SK-N-SH (cell line): ENCODE measurements at regions not wholly inside any gene's neighbourhood (a gene's known extent, or its start where the extent isn't known, plus 50 kb on each side); places are given as distances from the start of the nearest gene placed in this dataset.

Experiments
- CTCF ChIA-PET: fragments of 300-600, 350-600 bp; formaldehyde crosslinking; extraction: SDS; loops from one replicate; lab custom pipeline; 2021; lab: Yijun Ruan, JAX
- POLR2A ChIA-PET: fragments of 350-600 bp; sonication (Branson Sonifier 250); formaldehyde crosslinking; extraction: SDS; loops from one replicate; lab custom pipeline; 2020; ENCODE audit warnings: antibody characterized with exemption, inconsistent platforms; lab: Yijun Ruan, JAX
- DNase-seq: peaks from one replicate; pipeline ENCODE4 v3.0.0; 2012
- H2AFZ ChIP-seq: fragments of 200-600 bp; sonication (generic); 2 replicates; pipeline ENCODE4 v1.8.1; 2016; ENCODE audit warnings: antibody characterized with exemption, mild to moderate bottlenecking, low read depth
- H3F3A ChIP-seq: fragments of 200-600 bp; sonication (generic); replicated peaks from 2 replicates; pipeline ENCODE3; 2016; ENCODE audit warnings: antibody characterized with exemption, mild to moderate bottlenecking; ENCODE audit not compliant: insufficient read depth
- H3K27ac ChIP-seq, 2 experiments: fragments of 200-500 bp in 1 of 2; fragments of 200-600 bp in 1 of 2; sonication (Bioruptor generic) in 1 of 2; sonication (generic), shearing (Covaris generic) in 1 of 2; 2 replicates each; pipeline versions ENCODE4 v1.5.1 to v1.6.1; 2014 to 2016; ENCODE audit warnings: low read depth in 2 of 2, inconsistent platforms in 1 of 2, low read length in 1 of 2, mild to moderate bottlenecking in 1 of 2, mixed read lengths in 1 of 2
- H3K27me3 ChIP-seq: fragments of 200-600 bp; sonication (generic), shearing (Covaris generic); 2 replicates; pipeline ENCODE4 v1.6.1; 2016; ENCODE audit warnings: mixed run types; ENCODE audit not compliant: insufficient read depth
- H3K36me3 ChIP-seq, 2 experiments: fragments of 200-500 bp in 1 of 2; fragments of 200-600 bp in 1 of 2; sonication (Bioruptor generic) in 1 of 2; sonication (generic) in 1 of 2; replicated peaks in 1 of 2; 2 replicates each; pipeline versions ENCODE3 to v1.5.1; 2014 to 2016; ENCODE audit warnings: low read length in 1 of 2, mild to moderate bottlenecking in 1 of 2; ENCODE audit not compliant: insufficient read depth in 2 of 2, control insufficient read depth in 1 of 2
- H3K4me1 ChIP-seq, 2 experiments: fragments of 200-500 bp in 1 of 2; fragments of 200-600 bp in 1 of 2; sonication (Bioruptor generic) in 1 of 2; sonication (generic), shearing (Covaris generic) in 1 of 2; 2 replicates each; pipeline versions ENCODE4 v1.5.1 to v1.6.1; 2014 to 2016; ENCODE audit warnings: low read depth in 1 of 2, low read length in 1 of 2, mixed run types in 1 of 2; ENCODE audit not compliant: insufficient read depth in 2 of 2, control insufficient read depth in 1 of 2
- H3K4me2 ChIP-seq: fragments of 200-600 bp; sonication (generic), shearing (Covaris generic); 2 replicates; pipeline ENCODE4 v1.6.1; 2017; ENCODE audit warnings: mixed run types
- H3K4me3 ChIP-seq, 2 experiments: fragments of 200-500 bp in 1 of 2; fragments of 200-600 bp in 1 of 2; sonication (Bioruptor generic) in 1 of 2; sonication (generic), shearing (Covaris generic) in 1 of 2; 2 replicates each; pipeline versions ENCODE4 v1.5.1 to v1.8.1; 2014 to 2016; ENCODE audit warnings: low read depth in 2 of 2, inconsistent platforms in 1 of 2, low read length in 1 of 2, mild to moderate bottlenecking in 1 of 2, mixed read lengths in 1 of 2, moderate library complexity in 1 of 2
- H3K79me2 ChIP-seq: fragments of 200-600 bp; sonication (generic); 2 replicates; pipeline ENCODE4 v1.8.1; 2017; ENCODE audit warnings: mild to moderate bottlenecking; ENCODE audit not compliant: insufficient read depth
- H3K9ac ChIP-seq: fragments of 200-600 bp; sonication (generic); 2 replicates; pipeline ENCODE4 v1.6.1; 2017; ENCODE audit warnings: mixed run types
- H3K9me2 ChIP-seq: fragments of 200-600 bp; sonication (generic); 2 replicates; pipeline ENCODE4 v1.6.1; 2017; ENCODE audit warnings: mixed run types
- H3K9me3 ChIP-seq: fragments of 200-600 bp; sonication (generic); 2 replicates; pipeline ENCODE4 v1.6.1; 2017; ENCODE audit warnings: mixed run types, mild to moderate bottlenecking, moderate library complexity
- H4K20me1 ChIP-seq: fragments of 200-600 bp; sonication (generic); 2 replicates; pipeline ENCODE4 v1.6.1; 2017; ENCODE audit warnings: mild to moderate bottlenecking, mixed run types; ENCODE audit not compliant: insufficient read depth
- CTCF ChIP-seq: fragments of 200-600 bp; sonication (generic); IDR thresholded peaks from 2 replicates; pipeline ENCODE4 v1.6.1; 2017; ENCODE audit warnings: antibody characterized with exemption, mild to moderate bottlenecking, moderate library complexity
- ELF1 ChIP-seq: IDR thresholded peaks from 2 replicates; pipeline ENCODE4 v1.4.0; 2012
- EZH2phosphoT487 ChIP-seq: fragments of 200-600 bp; sonication (generic); IDR thresholded peaks from 2 replicates; pipeline ENCODE4 v1.6.1; 2017; ENCODE audit warnings: low read depth, mixed run types, mild to moderate bottlenecking, antibody characterized with exemption, moderate library complexity, borderline replicate concordance
- FOSL2 ChIP-seq: IDR thresholded peaks from 2 replicates; pipeline ENCODE4 v1.4.0; 2012; ENCODE audit warnings: low read depth, mild to moderate bottlenecking, moderate library complexity, borderline replicate concordance
- FOXJ3 ChIP-seq: sonication (generic); formaldehyde crosslinking; IDR thresholded peaks from 2 replicates; pipeline ENCODE4 v1.5.1; 2020; ENCODE audit warnings: mild to moderate bottlenecking, missing genetic modification reagents
- GATA2 ChIP-seq: sonication (generic); formaldehyde crosslinking; IDR thresholded peaks from 2 replicates; pipeline ENCODE4 v1.5.0; 2020; ENCODE audit warnings: mild to moderate bottlenecking, missing genetic modification reagents
- JUND ChIP-seq: IDR thresholded peaks from 2 replicates; pipeline ENCODE4 v1.4.0; 2012
- MEF2A ChIP-seq: IDR thresholded peaks from 2 replicates; pipeline ENCODE4 v1.4.0; 2012; ENCODE audit warnings: low read depth, borderline replicate concordance
- MXI1 ChIP-seq: IDR thresholded peaks from 2 replicates; pipeline ENCODE4 v1.6.1; 2012; ENCODE audit warnings: mild to moderate bottlenecking, low read depth, low read length, improper control_type of control experiment
- NFIC ChIP-seq: IDR thresholded peaks from 2 replicates; pipeline ENCODE4 v1.4.0; 2012; ENCODE audit warnings: borderline replicate concordance
- PBX3 ChIP-seq: IDR thresholded peaks from 2 replicates; pipeline ENCODE4; 2012
- POLR2AphosphoS5 ChIP-seq: IDR thresholded peaks from 2 replicates; pipeline ENCODE4 v1.6.1; 2012; ENCODE audit warnings: low read depth, low read length
- RAD21 ChIP-seq: IDR thresholded peaks from 2 replicates; pipeline ENCODE4 v1.6.1; 2012; ENCODE audit warnings: mild to moderate bottlenecking, low read length
- REST ChIP-seq: IDR thresholded peaks from 2 replicates; pipeline ENCODE4 v1.6.1; 2012; ENCODE audit warnings: mild to moderate bottlenecking, low read depth, low read length, moderate library complexity
- RFX5 ChIP-seq: IDR thresholded peaks from 2 replicates; pipeline ENCODE4 v1.6.1; 2012; ENCODE audit warnings: mild to moderate bottlenecking, improper control_type of control experiment, low read length
- SIN3A ChIP-seq: IDR thresholded peaks from 2 replicates; pipeline ENCODE4 v1.6.1; 2012; ENCODE audit warnings: low read depth, mild to moderate bottlenecking, low read length, moderate library complexity, borderline replicate concordance
- SMC3 ChIP-seq: IDR thresholded peaks from 2 replicates; pipeline ENCODE4 v1.6.1; 2012; ENCODE audit warnings: low read depth, low read length, improper control_type of control experiment
- TAF1 ChIP-seq: IDR thresholded peaks from 2 replicates; pipeline ENCODE4 v1.6.1; 2012; ENCODE audit warnings: low read depth, mild to moderate bottlenecking, low read length, moderate library complexity, borderline replicate concordance
- TCF12 ChIP-seq: IDR thresholded peaks from 2 replicates; pipeline ENCODE4 v1.4.0; 2012
- USF1 ChIP-seq: IDR thresholded peaks from 2 replicates; pipeline ENCODE4 v1.4.0; 2012; ENCODE audit warnings: low read depth, borderline replicate concordance
- WGBS: methylation state at CpG from one replicate; pipeline ENCODE4 v1.1.6; 2017; ENCODE audit warnings: low lambda C conversion rate; 5-methylcytosine and 5-hydroxymethylcytosine counted together
- TF ChIP-seq, protein P1 (sequence below): IDR thresholded peaks from 2 replicates; pipeline ENCODE4 v1.4.0; 2012; ENCODE audit warnings: low read depth
- TF ChIP-seq, protein P2 (sequence below): fragments of 150-350 bp; IDR thresholded peaks from 2 replicates; pipeline ENCODE4 v1.6.1; 2016; ENCODE audit warnings: mild to moderate bottlenecking, low read depth, low read length
- TF ChIP-seq, protein P3 (sequence below): IDR thresholded peaks from 2 replicates; pipeline ENCODE4 v1.4.0; 2012; ENCODE audit warnings: low read depth, borderline replicate concordance

DNA sequence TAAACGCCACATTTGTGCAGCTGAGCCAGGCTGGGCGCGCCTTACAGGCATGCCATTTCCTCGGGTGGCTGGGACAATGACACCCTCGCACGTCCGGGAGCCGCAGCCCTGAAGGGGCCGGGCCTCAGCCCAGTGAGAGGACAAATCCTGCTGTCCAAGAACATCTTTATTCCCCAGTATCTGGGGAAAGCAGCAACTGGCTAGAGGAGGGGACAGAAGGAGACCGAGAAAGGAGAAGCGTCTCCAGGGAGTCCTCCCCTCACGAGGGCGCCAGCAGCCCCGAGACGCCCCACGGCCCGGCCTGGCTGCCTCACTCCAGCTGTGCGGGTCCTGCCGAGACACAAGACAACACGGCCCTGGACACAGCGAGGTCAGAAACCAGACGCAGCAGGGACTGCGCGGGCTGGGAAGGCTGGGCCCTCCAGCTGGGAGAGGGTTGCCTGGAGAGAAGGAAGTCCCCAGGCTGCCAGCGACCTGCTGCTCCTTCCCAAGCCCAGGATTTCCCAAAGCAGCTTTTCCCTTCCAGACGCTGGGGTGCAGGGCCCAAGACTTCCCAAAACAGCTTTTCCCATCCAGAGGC, 130.2 kb downstream of the CHSY1 start:
- Histone ChIP-seq H4K20me1 (no peaks in the 10 kb centered on the region), H3K27me3 (no peaks in the 10 kb centered on the region), H2AFZ (peak overlapping the region; percentile 69), H3K27ac (peak overlapping the region; percentile 28 to 98; a peak in 3 of 4 replicates), H3K9ac (peak overlapping the region; percentile 47; the same call in 1 of the 2 replicates), H3K36me3 (no peaks in the 10 kb centered on the region), H3K79me2 (no peaks in the 10 kb centered on the region), H3K4me1 (peaks cover 10 to 37% of the 10 kb centered on the region in 2 experiments), H3K9me2 (no peaks in the 10 kb centered on the region), H3K9me3 (no peaks in the 10 kb centered on the region), H3F3A (peaks cover 24% of the 10 kb centered on the region), H3K4me2 (peak overlapping the region; percentile 51; the same call in 1 of the 2 replicates), H3K4me3 (no peak overlapping the region; a peak in 1 of 4 replicates)
- POLR2A ChIA-PET, result interaction anchor here (0.8 to 1.6 kb wide), 5 partner anchors 28 to 134 kb away, joined by 3 to 7 read pairs (median 3); partner anchors contain the start of gene CHSY1
- 54% methylated on average over 14 of the region's 26 CpGs for WGBS
- CTCF ChIA-PET, result interaction anchor here (0.6 to 2.8 kb wide), 27 partner anchors 8 to 173 kb away, joined by 3 to 24 read pairs (median 4); partner anchors contain the start of genes CHSY1 and SNRPA1
- peak; percentile 91 for DNase-seq
- no peak for TF ChIP-seq USF1
- no peak for TF ChIP-seq ELF1
- TF ChIP-seq NFIC, result no peak
- TF ChIP-seq RFX5, result no peak
- TF ChIP-seq SMC3, result peak; percentile 65
- TF ChIP-seq REST, result no peak
- no peak for TF ChIP-seq SIN3A
- peak; percentile 72 for TF ChIP-seq FOXJ3 (CRISPR knock-in tag)
- TF ChIP-seq, protein P1, sequence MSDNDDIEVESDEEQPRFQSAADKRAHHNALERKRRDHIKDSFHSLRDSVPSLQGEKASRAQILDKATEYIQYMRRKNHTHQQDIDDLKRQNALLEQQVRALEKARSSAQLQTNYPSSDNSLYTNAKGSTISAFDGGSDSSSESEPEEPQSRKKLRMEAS, result no peak
- TF ChIP-seq POLR2AphosphoS5, result no peak
- TF ChIP-seq JUND, result no peak
- TF ChIP-seq TCF12, result no peak
- no peak for TF ChIP-seq GATA2
- TF ChIP-seq TAF1, result no peak
- TF ChIP-seq PBX3, result no peak
- TF ChIP-seq MXI1, result peak; percentile 57; the same call in 1 of the 2 replicates
- TF ChIP-seq CTCF, result peak; percentile 40; the same call in 1 of the 2 replicates
- no peak for TF ChIP-seq EZH2phosphoT487
- no peak for TF ChIP-seq FOSL2
- TF ChIP-seq RAD21, result peak; percentile 73
- no peak for TF ChIP-seq MEF2A
- TF ChIP-seq, protein P2, sequence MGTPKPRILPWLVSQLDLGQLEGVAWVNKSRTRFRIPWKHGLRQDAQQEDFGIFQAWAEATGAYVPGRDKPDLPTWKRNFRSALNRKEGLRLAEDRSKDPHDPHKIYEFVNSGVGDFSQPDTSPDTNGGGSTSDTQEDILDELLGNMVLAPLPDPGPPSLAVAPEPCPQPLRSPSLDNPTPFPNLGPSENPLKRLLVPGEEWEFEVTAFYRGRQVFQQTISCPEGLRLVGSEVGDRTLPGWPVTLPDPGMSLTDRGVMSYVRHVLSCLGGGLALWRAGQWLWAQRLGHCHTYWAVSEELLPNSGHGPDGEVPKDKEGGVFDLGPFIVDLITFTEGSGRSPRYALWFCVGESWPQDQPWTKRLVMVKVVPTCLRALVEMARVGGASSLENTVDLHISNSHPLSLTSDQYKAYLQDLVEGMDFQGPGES, result no peak
- TF ChIP-seq, protein P3, sequence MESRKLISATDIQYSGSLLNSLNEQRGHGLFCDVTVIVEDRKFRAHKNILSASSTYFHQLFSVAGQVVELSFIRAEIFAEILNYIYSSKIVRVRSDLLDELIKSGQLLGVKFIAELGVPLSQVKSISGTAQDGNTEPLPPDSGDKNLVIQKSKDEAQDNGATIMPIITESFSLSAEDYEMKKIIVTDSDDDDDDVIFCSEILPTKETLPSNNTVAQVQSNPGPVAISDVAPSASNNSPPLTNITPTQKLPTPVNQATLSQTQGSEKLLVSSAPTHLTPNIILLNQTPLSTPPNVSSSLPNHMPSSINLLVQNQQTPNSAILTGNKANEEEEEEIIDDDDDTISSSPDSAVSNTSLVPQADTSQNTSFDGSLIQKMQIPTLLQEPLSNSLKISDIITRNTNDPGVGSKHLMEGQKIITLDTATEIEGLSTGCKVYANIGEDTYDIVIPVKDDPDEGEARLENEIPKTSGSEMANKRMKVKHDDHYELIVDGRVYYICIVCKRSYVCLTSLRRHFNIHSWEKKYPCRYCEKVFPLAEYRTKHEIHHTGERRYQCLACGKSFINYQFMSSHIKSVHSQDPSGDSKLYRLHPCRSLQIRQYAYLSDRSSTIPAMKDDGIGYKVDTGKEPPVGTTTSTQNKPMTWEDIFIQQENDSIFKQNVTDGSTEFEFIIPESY, result no peak
